Fibroblast of pulmonary artery (primary cell): ENCODE measurements at regions not wholly inside any gene's neighbourhood (a gene's known extent, or its start where the extent isn't known, plus 50 kb on each side); places are given as distances from the start of the nearest gene placed in this dataset.

Source experiments
- DNase-seq: peaks from one replicate; pipeline ENCODE4 v3.0.0-alpha.2; 2010; ENCODE audit warnings: low read depth
- H3K4me3 ChIP-seq: replicated peaks from 2 replicates; pipeline ENCODE4 v1.5.1; 2011; ENCODE audit warnings: low read depth, mild to moderate bottlenecking, control low read depth, low read length, moderate library complexity
- CTCF ChIP-seq: IDR thresholded peaks from 2 replicates; pipeline ENCODE4 v1.5.1; 2011; ENCODE audit warnings: mild to moderate bottlenecking, control low read depth, low read length, inconsistent platforms; ENCODE audit errors: missing control alignments

GRCh38 chr12:74317078-74317601 is 220.5 kb upstream of the ATXN7L3B start:
- TF ChIP-seq CTCF = peak; percentile 47
- H3K4me3 ChIP-seq = no peak overlapping the region
- peak; percentile 74 for DNase-seq

GRCh38 chr12:74317741-74318140 is 219.9 kb upstream of the ATXN7L3B start:
- no peak for DNase-seq
- TF ChIP-seq CTCF = no peak
- no peak overlapping the region for H3K4me3 ChIP-seq

GRCh38 chr12:74319886-74320285 is 217.7 kb upstream of the ATXN7L3B start:
- H3K4me3 ChIP-seq = no peak overlapping the region
- no peak for TF ChIP-seq CTCF
- no peak for DNase-seq

- DNase-seq = no peak
Observed at GRCh38 chr12:74321381-74321780, 216.3 kb upstream of the ATXN7L3B start.

GRCh38 chr12:74322792-74323191 is 214.8 kb upstream of the ATXN7L3B start:
- DNase-seq = no peak
- no peak for TF ChIP-seq CTCF
- no peak overlapping the region for H3K4me3 ChIP-seq

More at GRCh38 chr12:74321381-74321780, 216.3 kb upstream of the ATXN7L3B start:
- no peak overlapping the region for H3K4me3 ChIP-seq
- TF ChIP-seq CTCF = no peak

- DNase-seq = no peak
Observed at GRCh38 chr12:74328623-74329022, 209.0 kb upstream of the ATXN7L3B start.

More at GRCh38 chr12:74328623-74329022, 209.0 kb upstream of the ATXN7L3B start:
- H3K4me3 ChIP-seq = no peak overlapping the region
- TF ChIP-seq CTCF = no peak
